K562 (cell line): ENCODE measurements at regions not wholly inside any gene's neighbourhood (a gene's known extent, or its start where the extent isn't known, plus 50 kb on each side); places are given as distances from the start of the nearest gene placed in this dataset.

ENCODE experiments used
- ATAC-seq: fragments of 200-7000 bp; cut with Tn5 transposase; 3 replicates; pipeline ENCODE4 v1.9.1; 2020; ENCODE audit warnings: moderate library complexity
- BruUV-seq: library from RNA; stranded (reverse); fragments of 400-500 nt; replicated peaks from 2 replicates; lab custom pipeline; 2021; lab: Mats Ljungman, UMichigan
- CTCF ChIA-PET: fragments of 300-600 bp; formaldehyde crosslinking; extraction: SDS; loops from one replicate; lab custom pipeline; 2021; ENCODE audit warnings: low intra/inter-chr PET ratio; lab: Yijun Ruan, JAX
- POLR2A ChIA-PET: fragments of 300-600, 350-650 bp; sonication (Branson Sonifier 250); formaldehyde crosslinking; extraction: SDS; loops from one replicate; lab custom pipeline; 2021; ENCODE audit warnings: antibody characterized with exemption, inconsistent platforms; lab: Yijun Ruan, JAX
- DNase-seq, 4 experiments: peaks; one replicate each; pipeline versions ENCODE4 v3.0.0 to v3.0.0-alpha.2; 2011 to 2018; ENCODE audit warnings: low spot score in 3 of 4, mixed read lengths in 3 of 4; ENCODE audit errors: extremely low read depth in 1 of 4
- FAIRE-seq: peaks from 2 replicates; lab custom pipeline; 2011; peaks lifted over from hg19 to GRCh38; lab: Jason Lieb, UNC
- H2AFZ ChIP-seq: 2 replicates; pipeline ENCODE4 v1.6.0; 2011; ENCODE audit warnings: low read depth, low read length, control low read depth, inconsistent platforms
- H3K27ac ChIP-seq: fragments of 200-600 bp; 3 replicates; pipeline ENCODE4 v1.8.0; 2011; ENCODE audit warnings: low read depth, mild to moderate bottlenecking, control low read depth, inconsistent platforms, low read length, moderate library complexity, mixed read lengths; ENCODE audit errors: extremely low read depth
- H3K27me3 ChIP-seq, 2 experiments: fragments of 300-600 bp in 1 of 2; 2 replicates in 1 of 2; 3 replicates in 1 of 2; pipeline versions ENCODE4 v1.6.0 to v1.8.0; 2011; ENCODE audit warnings: inconsistent platforms in 2 of 2, low read length in 2 of 2, mild to moderate bottlenecking in 1 of 2, mixed read lengths in 1 of 2, moderate library complexity in 1 of 2; ENCODE audit not compliant: control insufficient read depth in 2 of 2, insufficient read depth in 2 of 2
- H3K36me3 ChIP-seq: fragments of 300-600 bp; 3 replicates; pipeline ENCODE4 v1.8.0; 2011; ENCODE audit warnings: mild to moderate bottlenecking, low read length, inconsistent platforms; ENCODE audit not compliant: control insufficient read depth, insufficient read depth
- H3K4me1 ChIP-seq, 2 experiments: fragments of 200-600 bp in 1 of 2; replicated peaks in 1 of 2; 2 replicates in 1 of 2; 3 replicates in 1 of 2; pipeline versions ENCODE4 v1.5.1 to v1.8.0; 2011; ENCODE audit warnings: inconsistent platforms in 2 of 2, low read length in 2 of 2, mild to moderate bottlenecking in 1 of 2, mixed read lengths in 1 of 2, moderate library complexity in 1 of 2; ENCODE audit not compliant: control insufficient read depth in 2 of 2, insufficient read depth in 2 of 2
- H3K4me2 ChIP-seq: 2 replicates; pipeline ENCODE4 v1.6.1; 2011; ENCODE audit warnings: low read length, control low read depth, inconsistent platforms, mixed read lengths; ENCODE audit not compliant: insufficient read depth
- H3K4me3 ChIP-seq: fragments of 200-600 bp; sonication (generic), shearing (Covaris generic); 2 replicates; pipeline ENCODE4 v1.5.1; 2016; ENCODE audit warnings: control low read depth, inconsistent platforms
- H3K79me2 ChIP-seq: fragments of 200-600 bp; 3 replicates; pipeline ENCODE4 v1.8.0; 2011; ENCODE audit warnings: low read length, inconsistent platforms; ENCODE audit not compliant: control insufficient read depth, insufficient read depth
- H3K9ac ChIP-seq, 2 experiments: 2 replicates each; pipeline versions ENCODE4 v1.6.0 to v1.6.1; 2011; ENCODE audit warnings: low read depth in 2 of 2, low read length in 2 of 2, control low read depth in 1 of 2, inconsistent platforms in 1 of 2, mild to moderate bottlenecking in 1 of 2, mixed read lengths in 1 of 2; ENCODE audit not compliant: insufficient read depth in 1 of 2
- H3K9me1 ChIP-seq: one replicate; pipeline ENCODE4 v1.6.0; 2011; ENCODE audit warnings: inconsistent platforms, mild to moderate bottlenecking, low read length, moderate library complexity; ENCODE audit not compliant: control insufficient read depth, insufficient read depth
- H3K9me3 ChIP-seq: replicated peaks from 2 replicates; pipeline ENCODE4 v1.5.1; 2011; ENCODE audit warnings: low read depth, low read length, inconsistent platforms; ENCODE audit not compliant: control insufficient read depth, insufficient read depth
- H4K20me1 ChIP-seq: replicated peaks from 2 replicates; pipeline ENCODE4 v1.6.1; 2011; ENCODE audit warnings: low read length, inconsistent platforms, mixed read lengths; ENCODE audit not compliant: control insufficient read depth, insufficient read depth
- ATF3 ChIP-seq, 2 experiments: fragments of 450-650 bp in 1 of 2; sonication (generic) in 1 of 2; formaldehyde crosslinking in 1 of 2; IDR thresholded peaks in 1 of 2; conservative IDR thresholded peaks in 1 of 2; 2 replicates each; pipeline versions ENCODE4 v1.6.1 to v1.8.1; 2016 to 2023; ENCODE audit warnings: mild to moderate bottlenecking in 2 of 2, moderate library complexity in 2 of 2, inconsistent platforms in 1 of 2, missing genetic modification reagents in 1 of 2
- CEBPB ChIP-seq: fragments of 450-650 bp; IDR thresholded peaks from 2 replicates; pipeline ENCODE4 v1.6.1; 2016; ENCODE audit warnings: missing genetic modification characterization, missing compliant biosample characterization
- DPF2 ChIP-seq: fragments of 450-650 bp; IDR thresholded peaks from 2 replicates; pipeline ENCODE4 v1.6.1; 2016
- POLR2AphosphoS5 ChIP-seq: IDR thresholded peaks from 2 replicates; pipeline ENCODE4 v1.6.1; 2011; ENCODE audit warnings: mild to moderate bottlenecking, low read depth, low read length, moderate library complexity; ENCODE audit not compliant: control insufficient read depth, insufficient read depth
- SRSF9 ChIP-seq: fragments of 200-400 bp; formaldehyde crosslinking; IDR thresholded peaks from 2 replicates; pipeline ENCODE4 v1.6.1; 2017; ENCODE audit warnings: low read depth, low read length, borderline replicate concordance
- TAF7 ChIP-seq: fragments of 450-650 bp; IDR thresholded peaks from 2 replicates; pipeline ENCODE4 v1.6.1; 2016; ENCODE audit warnings: missing genetic modification characterization, missing compliant biosample characterization
- ZNF280B ChIP-seq: fragments of 250-450 bp; sonication (Bioruptor Pico); IDR thresholded peaks from 2 replicates; pipeline ENCODE4 v1.5.1; 2021; ENCODE audit warnings: mild to moderate bottlenecking
- WGBS: fragments of 100-300 bp; shearing (Covaris generic); methylation state at CpG from one replicate; pipeline ENCODE4 v1.1.6; 2016; ENCODE audit warnings: low coverage, mixed read lengths; ENCODE audit not compliant: insufficient coverage; ENCODE audit errors: missing lambda C conversion rate; 5-methylcytosine and 5-hydroxymethylcytosine counted together
- in situ Hi-C: fragments of 300-500 bp; cut with MboI; formaldehyde crosslinking; loops from 4 replicates; pipeline ENCODE4 v1.15.0; 2018; ENCODE audit warnings: inconsistent platforms, mixed read lengths
- intact Hi-C: fragments of 100-400 bp; cut with micrococcal nuclease; formaldehyde crosslinking; loops from 2 replicates; pipeline ENCODE4 v1.14.2; 2022

- Histone ChIP-seq H3K9me1 (no peaks in the 10 kb centered on the region), H4K20me1 (no peaks in the 10 kb centered on the region; the same call in 1 of the 2 replicates), H3K4me2 (no peak overlapping the region), H3K36me3 (no peaks in the 10 kb centered on the region), H3K27ac (no peak overlapping the region), H3K9ac (no peak overlapping the region)
- FAIRE-seq, result no peak
- WGBS, result 52% methylated on average over 16 of the region's 16 CpGs
- TF ChIP-seq POLR2AphosphoS5 (no peak), SRSF9 (no peak), ATF3 (IDR thresholded peaks at IDR 0.05) (0 out of 2 replicates have a peak, but pooled peaks have one; percentile 9), ATF3 (CRISPR knock-in tag; conservative IDR thresholded peaks at IDR 0.05) (no peak), ZNF280B (CRISPR knock-in tag) (no peak), TAF7 (no peak), CEBPB (tag) (peak; percentile 33), DPF2 (no peak)
- TF ChIP-seq, all 486 proteins: peak for 2
- H3K27me3 ChIP-seq, result no peaks in the 10 kb centered on the region
- intact Hi-C loops, result no loop called here
- DNase-seq (no peak), ATAC-seq (no peak)
- peaks cover 8 to 23% of the 10 kb centered on the region in 2 experiments; a peak in 4 of 5 replicates for H3K4me1 ChIP-seq
- BruUV-seq, result no TSS peak
- ChIA-PET POLR2A (interaction anchor here (0.6 to 1.1 kb wide), 5 partner anchors 76 to 1179 kb away, joined by 3 to 4 read pairs (median 3); no protein-coding TSS in a partner anchor), CTCF (interaction anchor here (0.6 kb wide), 1 partner anchor 145 kb away, joined by 6 read pairs; no protein-coding TSS in a partner anchor)
- 0 out of 2 replicates have a peak overlapping the region, but pooled peaks have one; percentile 7 for H2AFZ ChIP-seq
- H3K79me2 ChIP-seq, result no peaks in the 10 kb centered on the region
- no peak overlapping the region for H3K4me3 ChIP-seq
- in situ Hi-C loops, result no loop called here
- no peaks in the 10 kb centered on the region for H3K9me3 ChIP-seq
Observed at GRCh38 chr2:9107168-9108025, 99.2 kb upstream of the ASAP2 start.
